GM21825 (cell line): ENCODE measurements at regions not wholly inside any gene's neighbourhood (a gene's known extent, or its start where the extent isn't known, plus 50 kb on each side); places are given as distances from the start of the nearest gene placed in this dataset.

Experiments
- ATAC-seq: cut with Tn5 transposase; IDR thresholded peaks from one replicate; pipeline ENCODE4 v1.9.1; 2021; ENCODE audit warnings: mild to moderate bottlenecking, moderate library complexity; ENCODE audit not compliant: unreplicated experiment

- ATAC-seq, result no peak
These were observed 260.7 kb upstream of the KLHL29 start for GRCh38 chr2:23124214-23124750.

- no peak for ATAC-seq
These were observed 257.5 kb upstream of the KLHL29 start for GRCh38 chr2:23127465-23127864.

- ATAC-seq, result no peak
These were observed 256.2 kb upstream of the KLHL29 start for GRCh38 chr2:23128684-23129292.

- no peak for ATAC-seq
These were observed 253.9 kb upstream of the KLHL29 start for GRCh38 chr2:23131066-23131575.

- no peak for ATAC-seq
These were observed 253.0 kb upstream of the KLHL29 start for GRCh38 chr2:23132000-23132399.

- no peak for ATAC-seq
These were observed 252.0 kb upstream of the KLHL29 start for GRCh38 chr2:23132823-23133595.

- no peak for ATAC-seq
These were observed 250.3 kb upstream of the KLHL29 start for GRCh38 chr2:23134726-23135125.

- no peak for ATAC-seq
These were observed 249.4 kb upstream of the KLHL29 start for GRCh38 chr2:23135481-23136100.

GRCh38 chr2:23137166-23137565 is 247.8 kb upstream of the KLHL29 start:
- ATAC-seq, result no peak

GRCh38 chr2:23138701-23139100 is 246.3 kb upstream of the KLHL29 start:
- no peak for ATAC-seq

GRCh38 chr2:23145460-23145859 is 239.5 kb upstream of the KLHL29 start:
- ATAC-seq, result no peak

GRCh38 chr2:23146011-23146410 is 239.0 kb upstream of the KLHL29 start:
- ATAC-seq, result no peak

GRCh38 chr2:23148342-23148741 is 236.6 kb upstream of the KLHL29 start:
- ATAC-seq, result no peak

GRCh38 chr2:23149777-23150176 is 235.2 kb upstream of the KLHL29 start:
- ATAC-seq, result no peak

- ATAC-seq, result no peak
These were observed 231.5 kb upstream of the KLHL29 start for GRCh38 chr2:23153484-23153883.

GRCh38 chr2:23155022-23155421 is 230.0 kb upstream of the KLHL29 start:
- ATAC-seq, result no peak

- no peak for ATAC-seq
These were observed 227.2 kb upstream of the KLHL29 start for GRCh38 chr2:23157812-23158211.

- ATAC-seq, result no peak
These were observed 226.7 kb upstream of the KLHL29 start for GRCh38 chr2:23158306-23158705.

- no peak for ATAC-seq
These were observed 225.1 kb upstream of the KLHL29 start for GRCh38 chr2:23159746-23160405.

GRCh38 chr2:23164173-23164572 is 220.8 kb upstream of the KLHL29 start:
- no peak for ATAC-seq

GRCh38 chr2:23169896-23170295 is 215.1 kb upstream of the KLHL29 start:
- no peak for ATAC-seq
